WTC11 (cell line): ENCODE measurements at regions not wholly inside any gene's neighbourhood (a gene's known extent, or its start where the extent isn't known, plus 50 kb on each side); places are given as distances from the start of the nearest gene placed in this dataset.

Experiments
- ATAC-seq: fragments of 200-7000 bp; cut with Tn5 transposase; 2 replicates; pipeline ENCODE4 v1.10.0; 2021; ENCODE audit warnings: mild to moderate bottlenecking, moderate library complexity
- CTCF ChIA-PET: fragments of 300-600 bp; sonication (Branson Sonifier 250); formaldehyde crosslinking; loops from one replicate; lab custom pipeline; 2021; ENCODE audit warnings: antibody characterized with exemption; lab: Charles Lee
- POLR2A ChIA-PET: fragments of 350-600 bp; sonication (Branson Sonifier 250); formaldehyde crosslinking; loops from one replicate; lab custom pipeline; 2021; ENCODE audit warnings: antibody characterized with exemption; lab: Charles Lee
- DNase-seq: peaks from one replicate; pipeline ENCODE4 v3.0.0; 2021; ENCODE audit warnings: low spot score
- H3K27ac Mint-ChIP-seq: 2 replicates; pipeline ENCODE4 v1.8.0; 2021; ENCODE audit warnings: mixed read lengths
- H3K27me3 Mint-ChIP-seq: 2 replicates; pipeline ENCODE4 v1.8.0; 2021; ENCODE audit warnings: low read depth, mild to moderate bottlenecking, moderate library complexity, mixed read lengths
- H3K36me3 Mint-ChIP-seq: 2 replicates; pipeline ENCODE4 v1.8.0; 2021; ENCODE audit warnings: mixed read lengths
- H3K4me1 Mint-ChIP-seq: 2 replicates; pipeline ENCODE4 v1.8.0; 2022; ENCODE audit warnings: mixed read lengths
- H3K4me3 Mint-ChIP-seq: 2 replicates; pipeline ENCODE4 v1.8.0; 2021; ENCODE audit warnings: mild to moderate bottlenecking, moderate library complexity, mixed read lengths
- H3K9me3 Mint-ChIP-seq: 2 replicates; pipeline ENCODE4 v1.8.0; 2021; ENCODE audit warnings: mixed read lengths
- ATF2 ChIP-seq: sonication (generic); formaldehyde crosslinking; IDR thresholded peaks from 2 replicates; pipeline ENCODE4 v1.8.1; 2022; ENCODE audit warnings: low read depth, missing genetic modification reagents, borderline replicate concordance
- CREB1 ChIP-seq: sonication (generic); formaldehyde crosslinking; IDR thresholded peaks from 2 replicates; pipeline ENCODE4 v1.8.0; 2023; ENCODE audit warnings: mild to moderate bottlenecking, missing genetic modification reagents
- E2F1 ChIP-seq: sonication (generic); formaldehyde crosslinking; IDR thresholded peaks from 2 replicates; pipeline ENCODE4 v1.8.0; 2022; ENCODE audit warnings: mild to moderate bottlenecking, missing genetic modification reagents
- E2F5 ChIP-seq: sonication (generic); formaldehyde crosslinking; IDR thresholded peaks from 2 replicates; pipeline ENCODE4 v1.8.1; 2022; ENCODE audit warnings: mild to moderate bottlenecking, moderate library complexity, missing genetic modification reagents
- FOXJ3 ChIP-seq: sonication (generic); formaldehyde crosslinking; IDR thresholded peaks from 2 replicates; pipeline ENCODE4 v1.9.0; 2021; ENCODE audit warnings: missing genetic modification reagents, mild to moderate bottlenecking, borderline replicate concordance
- GABPB1 ChIP-seq: sonication (generic); formaldehyde crosslinking; IDR thresholded peaks from 2 replicates; pipeline ENCODE4 v1.8.1; 2023; ENCODE audit warnings: mild to moderate bottlenecking, missing genetic modification reagents
- MLX ChIP-seq: sonication (generic); formaldehyde crosslinking; IDR thresholded peaks from 2 replicates; pipeline ENCODE4 v1.8.1; 2023; ENCODE audit warnings: mild to moderate bottlenecking, missing genetic modification reagents, moderate library complexity
- NFYB ChIP-seq: sonication (generic); formaldehyde crosslinking; conservative IDR thresholded peaks from 2 replicates; pipeline ENCODE4 v1.8.0; 2022; ENCODE audit warnings: low read depth, missing genetic modification reagents
- NR3C1 ChIP-seq: sonication (generic); formaldehyde crosslinking; conservative IDR thresholded peaks from 2 replicates; pipeline ENCODE4 v1.8.1; 2023; ENCODE audit warnings: low read depth, mild to moderate bottlenecking, missing genetic modification reagents
- RELA ChIP-seq: sonication (generic); formaldehyde crosslinking; IDR thresholded peaks from 2 replicates; pipeline ENCODE4 v1.8.1; 2022; ENCODE audit warnings: missing genetic modification reagents, mild to moderate bottlenecking, borderline replicate concordance
- SOX15 ChIP-seq: fragments of 250-450 bp; sonication (Bioruptor Pico); IDR thresholded peaks from 2 replicates; pipeline ENCODE4 v1.9.0; 2021; ENCODE audit warnings: mild to moderate bottlenecking
- TCF7 ChIP-seq: sonication (generic); formaldehyde crosslinking; IDR thresholded peaks from 2 replicates; pipeline ENCODE4 v1.8.0; 2022; ENCODE audit warnings: mild to moderate bottlenecking, low read depth, missing genetic modification reagents, moderate library complexity
- TEAD1 ChIP-seq: sonication (generic); formaldehyde crosslinking; IDR thresholded peaks from 2 replicates; pipeline ENCODE4 v1.8.0; 2022; ENCODE audit warnings: mild to moderate bottlenecking, missing genetic modification reagents
- ZBTB21 ChIP-seq: sonication (generic); formaldehyde crosslinking; IDR thresholded peaks from 2 replicates; pipeline ENCODE4 v1.8.1; 2023; ENCODE audit warnings: mild to moderate bottlenecking, missing genetic modification reagents, borderline replicate concordance
- ZMAT4 ChIP-seq: fragments of 250-450 bp; sonication (Bioruptor Pico); IDR thresholded peaks from 2 replicates; pipeline ENCODE4 v1.9.0; 2021; ENCODE audit warnings: mild to moderate bottlenecking
- ZNF263 ChIP-seq: sonication (generic); formaldehyde crosslinking; IDR thresholded peaks from 2 replicates; pipeline ENCODE4 v1.8.1; 2022; ENCODE audit warnings: low read depth, mild to moderate bottlenecking, moderate library complexity, missing genetic modification reagents
- ZNF396 ChIP-seq: fragments of 250-450 bp; sonication (Bioruptor Pico); IDR thresholded peaks from 2 replicates; pipeline ENCODE4 v1.8.0; 2021; ENCODE audit warnings: mild to moderate bottlenecking, moderate library complexity, borderline replicate concordance
- ZNF416 ChIP-seq: fragments of 250-450 bp; sonication (Bioruptor Pico); IDR thresholded peaks from 2 replicates; pipeline ENCODE4 v1.9.0; 2021; ENCODE audit warnings: mild to moderate bottlenecking, inconsistent platforms
- ZNF425 ChIP-seq: fragments of 250-450 bp; sonication (Bioruptor Pico); conservative IDR thresholded peaks from 2 replicates; pipeline ENCODE4 v1.9.0; 2021; ENCODE audit warnings: mild to moderate bottlenecking
- ZNF512 ChIP-seq: sonication (generic); formaldehyde crosslinking; IDR thresholded peaks from 2 replicates; pipeline ENCODE4 v1.8.1; 2022; ENCODE audit warnings: missing genetic modification reagents, borderline replicate concordance
- ZNF671 ChIP-seq: fragments of 250-450 bp; sonication (Bioruptor Pico); IDR thresholded peaks from 2 replicates; pipeline ENCODE4 v1.8.0; 2021; ENCODE audit warnings: mild to moderate bottlenecking

GRCh38 chr1:112251766-112252506 is 144.1 kb upstream of the CTTNBP2NL start (continued):
- TF ChIP-seq ATF2 (CRISPR knock-in tag) (no peak), ZNF671 (no peak), ZNF425 (CRISPR knock-in tag) (no peak), NR3C1 (no peak)

GRCh38 chr1:112253366-112253765 is 142.6 kb upstream of the CTTNBP2NL start:
- ATAC-seq (no peak; the same call in 1 of the 2 replicates), DNase-seq (no peak)
- TF ChIP-seq CREB1 (CRISPR knock-in tag) (no peak), FOXJ3 (CRISPR knock-in tag) (no peak), ZNF396 (CRISPR knock-in tag) (no peak), TEAD1 (CRISPR knock-in tag) (no peak), NFYB (CRISPR knock-in tag) (no peak), ZNF512 (CRISPR knock-in tag) (no peak), GABPB1 (no peak), ZNF416 (CRISPR knock-in tag) (no peak)
- peaks cover 7% of the 10 kb centered on the region for H3K4me1 Mint-ChIP-seq
- no peak overlapping the region for H3K27ac Mint-ChIP-seq
- H3K36me3 Mint-ChIP-seq, result no peaks in the 10 kb centered on the region
- no peak overlapping the region for H3K4me3 Mint-ChIP-seq
- H3K27me3 Mint-ChIP-seq, result no peaks in the 10 kb centered on the region; the same call in 1 of the 2 replicates
- H3K9me3 Mint-ChIP-seq, result no peaks in the 10 kb centered on the region
- ChIA-PET CTCF (interaction anchor here (0.8 to 1.9 kb wide), 3 partner anchors 45 to 116 kb away, joined by 3 to 9 read pairs (median 4); no protein-coding TSS in a partner anchor), POLR2A (interaction anchor here (0.7 kb wide), 1 partner anchor 48 kb away, joined by 4 read pairs; no protein-coding TSS in a partner anchor)

GRCh38 chr1:112255080-112255479 is 140.9 kb upstream of the CTTNBP2NL start:
- Mint-ChIP-seq H3K4me1 (peaks cover 7% of the 10 kb centered on the region), H3K27ac (no peak overlapping the region), H3K4me3 (no peak overlapping the region), H3K27me3 (no peaks in the 10 kb centered on the region; the same call in 1 of the 2 replicates), H3K9me3 (no peaks in the 10 kb centered on the region), H3K36me3 (no peaks in the 10 kb centered on the region)
- no peak for ATAC-seq
- no peak for DNase-seq
- CTCF ChIA-PET, result no interaction called here
- POLR2A ChIA-PET, result no interaction called here
- TF ChIP-seq TCF7, result no peak
- no peak for TF ChIP-seq ZNF263 (CRISPR knock-in tag)
- TF ChIP-seq ZBTB21, result no peak
- no peak for TF ChIP-seq RELA (CRISPR knock-in tag)
- TF ChIP-seq SOX15 (CRISPR knock-in tag), result no peak
- no peak for TF ChIP-seq ZNF425 (CRISPR knock-in tag)
- no peak for TF ChIP-seq E2F1 (CRISPR knock-in tag)
- no peak for TF ChIP-seq E2F5 (CRISPR knock-in tag)
- no peak for TF ChIP-seq ZMAT4 (CRISPR knock-in tag)
- no peak for TF ChIP-seq MLX (CRISPR knock-in tag)
